HK-2 (cell line): ENCODE measurements at regions not wholly inside any gene's neighbourhood (a gene's known extent, or its start where the extent isn't known, plus 50 kb on each side); places are given as distances from the start of the nearest gene placed in this dataset.

Experiments
- DNase-seq: peaks from one replicate; pipeline ENCODE4 v3.0.0-alpha.2; 2018; ENCODE audit not compliant: unreplicated experiment

- no peak for DNase-seq
Observed at GRCh38 chr11:116505298-116506262, 267.2 kb downstream of the BUD13 start.

DNA sequence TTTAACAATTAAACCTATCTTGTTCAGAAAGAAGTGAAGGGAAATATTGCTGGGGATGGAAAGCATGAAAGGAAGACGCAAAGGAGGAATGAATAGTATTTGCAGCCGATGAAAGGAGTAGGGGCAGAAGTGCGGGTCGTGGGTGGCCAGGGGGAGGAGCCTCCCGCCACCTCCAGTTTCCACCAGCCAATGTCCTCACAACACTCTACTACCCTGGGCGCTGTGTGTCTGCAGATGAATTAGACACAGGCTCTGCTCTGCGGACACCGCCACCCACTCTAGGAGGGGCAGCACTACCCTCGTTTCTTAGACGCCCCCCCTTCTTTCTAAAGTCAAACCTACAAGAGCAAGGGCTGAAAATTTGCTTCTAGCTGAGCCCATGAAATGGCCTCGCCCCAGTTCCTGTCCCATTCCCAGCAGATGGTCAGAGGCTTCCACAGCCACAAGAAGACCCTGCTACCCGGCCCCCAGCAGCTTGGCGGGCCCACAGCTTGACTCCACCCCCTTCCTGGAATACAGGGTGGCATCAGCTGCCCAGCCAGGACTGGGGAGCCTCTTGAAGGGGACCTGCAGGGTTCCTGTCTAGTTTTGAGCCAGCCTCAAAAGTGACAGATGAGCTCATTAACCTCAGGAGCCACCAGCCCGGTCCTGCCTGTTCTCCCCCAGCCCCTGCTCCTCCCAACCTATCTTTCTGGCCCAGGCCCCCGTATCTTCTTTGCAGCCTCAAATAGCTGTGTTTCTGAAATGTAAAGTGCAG is 268.1 kb downstream of the BUD13 start:
- DNase-seq = no peak

DNA sequence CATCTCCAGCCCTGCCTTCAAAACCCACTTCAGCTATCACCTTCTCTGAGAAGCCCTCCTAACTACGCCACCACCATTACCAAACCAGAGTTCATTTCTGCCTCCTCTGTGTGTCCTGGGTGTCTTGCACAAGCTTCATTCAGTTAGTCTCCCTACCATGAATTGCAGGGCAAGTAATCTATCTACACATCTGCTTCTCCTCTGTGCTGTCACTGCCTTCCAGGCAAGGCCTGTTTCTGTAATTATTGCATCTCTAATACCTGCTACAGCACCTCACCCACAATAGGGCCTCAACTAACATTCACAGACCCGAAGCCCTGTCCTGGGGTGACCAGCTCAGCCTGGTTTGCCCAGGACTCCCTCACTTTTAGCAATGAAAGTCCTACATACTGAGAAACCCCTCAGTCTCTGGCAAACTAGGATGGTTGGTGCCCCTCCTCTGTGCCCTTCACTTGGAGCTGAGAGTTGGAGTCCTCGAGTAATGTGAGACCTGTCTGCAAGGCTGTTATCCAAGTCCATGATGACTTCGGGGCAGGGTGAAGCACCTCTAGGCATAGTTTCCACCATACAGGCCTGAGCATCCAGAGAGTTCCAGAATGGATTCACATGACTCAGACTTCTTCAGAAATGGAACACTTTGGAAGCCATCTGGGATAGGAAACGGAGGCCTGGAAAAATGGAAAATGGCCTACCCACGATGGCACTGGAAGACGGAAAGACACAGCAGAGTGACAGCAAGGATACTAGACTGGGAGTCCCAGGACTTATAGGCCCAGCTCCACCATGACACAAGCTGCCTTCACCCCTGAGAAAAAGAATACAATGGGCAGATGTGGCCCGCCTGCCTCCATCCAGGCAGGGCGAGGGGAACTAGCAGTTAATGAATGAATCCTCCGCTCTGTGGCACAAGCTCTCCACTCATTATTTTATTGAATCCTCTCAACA is 269.3 kb downstream of the BUD13 start:
- DNase-seq = no peak

GRCh38 chr11:116502641-116503061 is 270.1 kb downstream of the BUD13 start:
- no peak for DNase-seq

GRCh38 chr11:116501728-116502127 is 271.1 kb downstream of the BUD13 start:
- no peak for DNase-seq

- no peak for DNase-seq
Observed at GRCh38 chr11:116500947-116501602, 271.7 kb downstream of the BUD13 start.

- DNase-seq = no peak
Observed at GRCh38 chr11:116500026-116500946, 272.5 kb downstream of the BUD13 start.

DNA sequence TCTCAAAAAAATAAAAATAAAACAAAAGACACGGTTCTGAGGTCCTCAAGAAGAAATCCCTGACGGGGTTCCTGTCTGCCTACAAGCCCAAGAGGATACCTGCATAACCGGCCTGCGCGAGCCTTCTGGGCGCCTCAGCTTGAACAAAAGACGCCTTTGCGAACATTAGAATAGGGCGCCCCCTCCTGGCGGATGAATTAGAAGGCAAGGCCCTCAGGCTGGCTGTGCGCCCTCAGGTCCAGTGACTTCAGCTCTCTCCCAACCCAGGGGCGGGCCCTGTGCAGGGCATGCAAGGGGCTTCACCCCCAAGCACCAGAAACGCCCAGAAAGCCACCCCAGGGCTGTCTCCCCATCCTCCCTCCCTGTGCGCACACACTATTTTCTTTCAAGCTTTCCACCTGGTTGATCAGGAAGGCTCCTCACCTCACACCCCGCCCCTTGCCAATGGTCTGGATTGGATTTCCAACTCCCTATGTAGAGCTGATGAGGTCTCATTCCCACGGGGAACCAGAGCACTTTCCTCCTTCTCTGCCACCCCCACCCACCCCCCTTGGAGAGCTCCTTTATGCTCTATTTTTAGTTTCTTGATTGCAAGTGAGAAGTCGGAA is 273.3 kb downstream of the BUD13 start:
- peak; percentile 45 for DNase-seq

DNA sequence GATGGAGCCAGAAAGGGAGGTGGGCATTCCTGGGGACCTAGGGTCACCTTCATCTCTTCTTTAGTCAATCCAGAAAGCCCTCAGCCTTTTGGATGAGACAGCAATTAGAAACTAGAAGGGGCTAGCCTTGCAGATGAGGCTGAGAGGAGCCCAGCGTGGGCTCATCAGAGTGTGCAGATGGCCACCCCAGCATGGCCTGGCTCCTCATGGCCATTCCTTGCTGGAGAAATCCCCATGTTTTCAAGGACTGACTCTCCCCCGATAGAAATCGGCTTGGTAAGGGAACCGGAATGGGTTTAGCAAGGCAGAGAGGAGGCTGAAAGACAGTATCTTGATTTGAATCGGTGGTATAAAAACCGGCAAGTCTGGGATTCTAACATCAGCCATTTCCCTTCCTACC is 274.6 kb downstream of the BUD13 start:
- no peak for DNase-seq

GRCh38 chr11:116492600-116492999 is 280.2 kb downstream of the BUD13 start:
- no peak for DNase-seq

DNA sequence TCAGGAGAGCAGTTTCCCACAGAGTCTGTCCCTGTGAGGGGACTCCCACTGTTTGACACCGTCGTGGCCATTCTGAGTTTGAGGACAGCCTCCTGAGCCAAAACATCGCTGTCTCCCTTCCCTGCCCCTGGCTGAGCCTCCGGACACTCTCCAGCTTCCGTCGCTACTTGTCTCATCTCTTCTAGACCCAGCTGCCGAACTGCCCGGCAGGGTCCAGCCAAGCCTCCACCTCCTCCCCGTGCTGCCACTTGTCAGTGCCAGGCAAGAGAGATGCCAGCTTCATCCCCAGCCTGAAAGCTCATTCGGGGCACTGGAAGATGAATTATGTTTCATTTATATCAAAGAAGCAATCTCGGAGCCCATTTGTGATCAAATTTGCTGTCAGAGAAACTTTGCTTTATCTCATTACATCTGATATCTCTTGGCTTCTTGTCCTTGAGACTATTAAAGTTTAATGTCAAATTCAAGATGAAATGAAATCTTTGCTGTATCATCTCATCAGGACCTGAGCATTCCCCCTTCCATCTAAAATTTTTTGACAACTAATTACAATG is 283.9 kb downstream of the BUD13 start:
- DNase-seq = no peak

- DNase-seq = no peak
Observed at GRCh38 chr11:116485425-116485824, 287.4 kb downstream of the BUD13 start.

- DNase-seq = no peak
Observed at GRCh38 chr11:116482716-116483115, 290.1 kb downstream of the BUD13 start.

DNA sequence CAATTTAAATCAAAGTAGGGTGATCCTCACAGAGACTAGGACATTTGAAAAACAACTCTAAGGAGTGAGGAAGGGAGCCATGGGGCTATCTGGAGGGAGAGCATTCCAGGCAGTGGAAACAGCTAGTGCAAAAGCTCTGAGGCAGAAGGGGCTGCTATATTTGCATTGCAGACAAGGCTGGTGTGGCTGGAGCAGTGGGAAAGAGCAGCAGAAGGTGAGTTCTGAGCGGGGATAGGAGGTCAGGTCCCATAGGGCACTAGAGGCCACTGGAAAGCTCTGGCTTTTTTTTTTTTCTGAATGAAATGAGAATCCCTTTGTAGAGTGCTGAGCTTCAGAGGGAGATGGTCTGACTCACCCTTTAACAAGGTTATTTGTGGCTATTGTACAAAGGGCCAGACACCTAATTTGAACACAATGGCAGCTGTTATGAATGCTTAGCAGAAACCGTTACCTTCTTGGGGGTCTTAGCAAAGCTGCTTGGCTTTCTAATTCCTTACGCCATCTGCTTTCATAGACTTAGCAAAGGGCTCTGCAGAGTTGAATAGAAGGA is 291.6 kb downstream of the BUD13 start:
- no peak for DNase-seq

GRCh38 chr11:116478669-116479668 is 293.8 kb downstream of the BUD13 start:
- DNase-seq = no peak

GRCh38 chr11:116478205-116478604 is 294.6 kb downstream of the BUD13 start:
- no peak for DNase-seq

GRCh38 chr11:116473790-116474346 is 298.9 kb downstream of the BUD13 start:
- no peak for DNase-seq
